Neural cell (in vitro differentiated cells): ENCODE measurements at regions not wholly inside any gene's neighbourhood (a gene's known extent, or its start where the extent isn't known, plus 50 kb on each side); places are given as distances from the start of the nearest gene placed in this dataset.

Experiments
- H2AFZ ChIP-seq: fragments of 200-600, 300-800 bp; sonication (generic), shearing (Covaris generic); 2 replicates; pipeline ENCODE4 v1.6.0; 2014; ENCODE audit warnings: low read depth, mild to moderate bottlenecking, antibody characterized with exemption, low read length, moderate library complexity
- H3F3A ChIP-seq: fragments of 200-600 bp; shearing (Covaris generic); 2 replicates; pipeline ENCODE4 v1.6.1; 2016; ENCODE audit warnings: mild to moderate bottlenecking, moderate library complexity, mixed read lengths, antibody characterized with exemption, low read length; ENCODE audit not compliant: insufficient read depth, poor library complexity, severe bottlenecking
- H3K27ac ChIP-seq: fragments of 200-600, 300-800 bp; sonication (generic), shearing (Covaris generic); 2 replicates; pipeline ENCODE4 v1.5.1; 2014; ENCODE audit warnings: mild to moderate bottlenecking, low read length, moderate library complexity
- H3K27me3 ChIP-seq: fragments of 300-800, 200-600 bp; sonication (generic), shearing (Covaris generic); 2 replicates; pipeline ENCODE4 v1.6.0; 2014; ENCODE audit warnings: mild to moderate bottlenecking, low read depth, low read length, moderate library complexity; ENCODE audit not compliant: insufficient read depth
- H3K36me3 ChIP-seq: fragments of 300-800, 200-600 bp; sonication (generic), shearing (Covaris generic); 2 replicates; pipeline ENCODE4 v1.5.1; 2014; ENCODE audit warnings: mild to moderate bottlenecking, antibody characterized with exemption, low read length, moderate library complexity; ENCODE audit not compliant: insufficient read depth
- H3K4me2 ChIP-seq: fragments of 300-800, 200-600 bp; sonication (generic), shearing (Covaris generic); 2 replicates; pipeline ENCODE4 v1.6.0; 2014; ENCODE audit warnings: mild to moderate bottlenecking, low read length
- H3K4me3 ChIP-seq: fragments of 300-800, 200-600 bp; sonication (generic), shearing (Covaris generic); 2 replicates; pipeline ENCODE4 v1.5.1; 2014; ENCODE audit warnings: mild to moderate bottlenecking, low read length, moderate library complexity
- H3K79me2 ChIP-seq: fragments of 200-600 bp; shearing (Covaris generic); replicated peaks from 2 replicates; pipeline ENCODE4 v1.6.0; 2014; ENCODE audit warnings: mild to moderate bottlenecking, low read length, moderate library complexity; ENCODE audit not compliant: insufficient read depth
- H3K9ac ChIP-seq: fragments of 300-800, 200-600 bp; sonication (generic), shearing (Covaris generic); 2 replicates; pipeline ENCODE4 v1.6.1; 2016; ENCODE audit warnings: mild to moderate bottlenecking, low read length, mixed read lengths
- H3K9me2 ChIP-seq: fragments of 200-600 bp; shearing (Covaris generic); 2 replicates; pipeline ENCODE4 v1.6.1; 2016; ENCODE audit warnings: mild to moderate bottlenecking, low read length, mixed read lengths; ENCODE audit not compliant: insufficient read depth
- H3K9me3 ChIP-seq: fragments of 200-600, 300-800 bp; sonication (generic), shearing (Covaris generic); 2 replicates; pipeline ENCODE4 v1.6.1; 2016; ENCODE audit warnings: mild to moderate bottlenecking, mixed run types, low read length, moderate library complexity, mixed read lengths
- H4K20me1 ChIP-seq: fragments of 200-600 bp; shearing (Covaris generic); 2 replicates; pipeline ENCODE4 v1.6.1; 2016; ENCODE audit warnings: mild to moderate bottlenecking, mixed run types; ENCODE audit not compliant: insufficient read depth
- EP300 ChIP-seq: fragments of 450-650 bp; conservative IDR thresholded peaks from 2 replicates; pipeline ENCODE4 v1.6.1; 2014; ENCODE audit warnings: antibody characterized with exemption, mild to moderate bottlenecking, moderate library complexity; ENCODE audit not compliant: poor library complexity, severe bottlenecking
- EZH2 ChIP-seq: fragments of 200-600, 300-800 bp; shearing (Covaris generic), sonication (generic); IDR thresholded peaks from 2 replicates; pipeline ENCODE4 v1.6.1; 2014; ENCODE audit warnings: antibody characterized with exemption, low read length, borderline replicate concordance, mild to moderate bottlenecking; ENCODE audit not compliant: insufficient read depth, poor library complexity, severe bottlenecking
- MXI1 ChIP-seq: fragments of 450-650 bp; conservative IDR thresholded peaks from 2 replicates; pipeline ENCODE4 v1.6.1; 2014; ENCODE audit warnings: antibody characterized with exemption, mild to moderate bottlenecking; ENCODE audit not compliant: poor library complexity, severe bottlenecking
- POLR2AphosphoS5 ChIP-seq: IDR thresholded peaks from 2 replicates; pipeline ENCODE4 v1.6.1; 2012
- RAD21 ChIP-seq: fragments of 450-650 bp; conservative IDR thresholded peaks from 2 replicates; pipeline ENCODE4 v1.6.1; 2014; ENCODE audit warnings: antibody characterized with exemption, mild to moderate bottlenecking, moderate library complexity
- SMC3 ChIP-seq: fragments of 450-650 bp; conservative IDR thresholded peaks from 2 replicates; pipeline ENCODE4 v1.6.1; 2014; ENCODE audit warnings: antibody characterized with exemption, mild to moderate bottlenecking, moderate library complexity; ENCODE audit not compliant: poor library complexity
- TAF1 ChIP-seq: IDR thresholded peaks from 2 replicates; pipeline ENCODE4 v1.6.1; 2012; ENCODE audit warnings: low read depth
- TF ChIP-seq, protein P1 (sequence below): IDR thresholded peaks from 2 replicates; pipeline ENCODE4 v1.6.1; 2012; ENCODE audit warnings: borderline replicate concordance
- TF ChIP-seq, protein P2 (sequence below): fragments of 450-650 bp; IDR thresholded peaks from 2 replicates; pipeline ENCODE4 v1.5.1; 2014; ENCODE audit warnings: antibody characterized with exemption, mild to moderate bottlenecking, moderate library complexity; ENCODE audit not compliant: poor library complexity, severe bottlenecking

DNA sequence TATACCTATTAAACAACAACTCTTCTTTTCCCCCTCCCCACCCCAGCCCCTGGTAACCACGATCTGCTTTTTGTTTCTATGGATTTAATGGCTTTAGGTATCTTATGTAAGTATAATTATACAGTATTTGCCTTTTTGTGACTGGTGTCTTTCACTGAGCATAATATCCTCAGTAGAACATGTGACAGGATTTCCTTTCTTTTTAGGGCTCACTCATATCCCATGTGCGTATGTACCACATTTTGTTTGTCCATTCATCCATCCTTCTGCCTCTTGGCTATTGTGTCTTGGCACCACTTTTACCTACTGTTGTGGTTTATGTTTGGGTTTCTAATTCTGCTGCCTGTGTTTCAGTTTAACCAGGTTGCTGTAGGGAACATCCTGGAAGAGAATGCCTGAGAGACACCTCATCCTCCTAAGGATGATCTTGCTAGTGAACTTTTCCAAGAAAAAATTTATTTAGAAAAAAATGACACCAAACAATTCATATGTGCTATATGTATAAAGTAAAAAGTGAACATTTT lies 77.6 kb upstream of the SESN3 start:
- Histone ChIP-seq H3K27ac (no peak overlapping the region), H3K9me2 (no peaks in the 10 kb centered on the region), H3K4me2 (no peak overlapping the region), H3K4me3 (no peak overlapping the region), H3K27me3 (no peaks in the 10 kb centered on the region), H3K9me3 (no peaks in the 10 kb centered on the region), H3K36me3 (no peaks in the 10 kb centered on the region), H3K9ac (no peak overlapping the region), H4K20me1 (no peaks in the 10 kb centered on the region), H3F3A (no peaks in the 10 kb centered on the region), H3K79me2 (no peaks in the 10 kb centered on the region), H2AFZ (no peak overlapping the region)
- TF ChIP-seq SMC3 (no peak), RAD21 (no peak), EP300 (no peak), POLR2AphosphoS5 (no peak), EZH2 (no peak), TAF1 (no peak), MXI1 (no peak)
- TF ChIP-seq, protein P1, sequence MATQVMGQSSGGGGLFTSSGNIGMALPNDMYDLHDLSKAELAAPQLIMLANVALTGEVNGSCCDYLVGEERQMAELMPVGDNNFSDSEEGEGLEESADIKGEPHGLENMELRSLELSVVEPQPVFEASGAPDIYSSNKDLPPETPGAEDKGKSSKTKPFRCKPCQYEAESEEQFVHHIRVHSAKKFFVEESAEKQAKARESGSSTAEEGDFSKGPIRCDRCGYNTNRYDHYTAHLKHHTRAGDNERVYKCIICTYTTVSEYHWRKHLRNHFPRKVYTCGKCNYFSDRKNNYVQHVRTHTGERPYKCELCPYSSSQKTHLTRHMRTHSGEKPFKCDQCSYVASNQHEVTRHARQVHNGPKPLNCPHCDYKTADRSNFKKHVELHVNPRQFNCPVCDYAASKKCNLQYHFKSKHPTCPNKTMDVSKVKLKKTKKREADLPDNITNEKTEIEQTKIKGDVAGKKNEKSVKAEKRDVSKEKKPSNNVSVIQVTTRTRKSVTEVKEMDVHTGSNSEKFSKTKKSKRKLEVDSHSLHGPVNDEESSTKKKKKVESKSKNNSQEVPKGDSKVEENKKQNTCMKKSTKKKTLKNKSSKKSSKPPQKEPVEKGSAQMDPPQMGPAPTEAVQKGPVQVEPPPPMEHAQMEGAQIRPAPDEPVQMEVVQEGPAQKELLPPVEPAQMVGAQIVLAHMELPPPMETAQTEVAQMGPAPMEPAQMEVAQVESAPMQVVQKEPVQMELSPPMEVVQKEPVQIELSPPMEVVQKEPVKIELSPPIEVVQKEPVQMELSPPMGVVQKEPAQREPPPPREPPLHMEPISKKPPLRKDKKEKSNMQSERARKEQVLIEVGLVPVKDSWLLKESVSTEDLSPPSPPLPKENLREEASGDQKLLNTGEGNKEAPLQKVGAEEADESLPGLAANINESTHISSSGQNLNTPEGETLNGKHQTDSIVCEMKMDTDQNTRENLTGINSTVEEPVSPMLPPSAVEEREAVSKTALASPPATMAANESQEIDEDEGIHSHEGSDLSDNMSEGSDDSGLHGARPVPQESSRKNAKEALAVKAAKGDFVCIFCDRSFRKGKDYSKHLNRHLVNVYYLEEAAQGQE, result no peak
- TF ChIP-seq, protein P2, sequence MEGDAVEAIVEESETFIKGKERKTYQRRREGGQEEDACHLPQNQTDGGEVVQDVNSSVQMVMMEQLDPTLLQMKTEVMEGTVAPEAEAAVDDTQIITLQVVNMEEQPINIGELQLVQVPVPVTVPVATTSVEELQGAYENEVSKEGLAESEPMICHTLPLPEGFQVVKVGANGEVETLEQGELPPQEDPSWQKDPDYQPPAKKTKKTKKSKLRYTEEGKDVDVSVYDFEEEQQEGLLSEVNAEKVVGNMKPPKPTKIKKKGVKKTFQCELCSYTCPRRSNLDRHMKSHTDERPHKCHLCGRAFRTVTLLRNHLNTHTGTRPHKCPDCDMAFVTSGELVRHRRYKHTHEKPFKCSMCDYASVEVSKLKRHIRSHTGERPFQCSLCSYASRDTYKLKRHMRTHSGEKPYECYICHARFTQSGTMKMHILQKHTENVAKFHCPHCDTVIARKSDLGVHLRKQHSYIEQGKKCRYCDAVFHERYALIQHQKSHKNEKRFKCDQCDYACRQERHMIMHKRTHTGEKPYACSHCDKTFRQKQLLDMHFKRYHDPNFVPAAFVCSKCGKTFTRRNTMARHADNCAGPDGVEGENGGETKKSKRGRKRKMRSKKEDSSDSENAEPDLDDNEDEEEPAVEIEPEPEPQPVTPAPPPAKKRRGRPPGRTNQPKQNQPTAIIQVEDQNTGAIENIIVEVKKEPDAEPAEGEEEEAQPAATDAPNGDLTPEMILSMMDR, result no peak

DNA sequence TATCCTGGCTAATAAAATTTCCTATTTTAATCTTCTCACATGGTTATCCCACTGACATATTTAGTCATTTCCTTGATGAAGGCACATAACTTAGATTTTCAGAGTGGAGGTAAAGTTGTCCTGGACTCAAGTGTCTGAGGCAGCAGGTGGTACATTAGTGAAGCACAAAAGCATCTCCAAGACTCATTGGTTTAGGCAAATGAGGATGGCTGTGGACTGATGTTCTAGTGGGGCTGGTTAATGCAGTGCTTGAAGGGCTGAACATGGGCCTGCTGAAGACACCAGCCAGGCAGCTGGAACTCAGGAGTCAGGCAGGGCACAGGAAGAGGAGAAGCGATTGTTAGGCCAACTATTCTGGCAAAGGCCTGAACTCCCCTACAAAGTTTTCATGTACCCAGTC lies 76.3 kb upstream of the SESN3 start:
- Histone ChIP-seq H3K4me3 (no peak overlapping the region), H3K79me2 (no peaks in the 10 kb centered on the region), H3K27ac (no peak overlapping the region), H3F3A (no peaks in the 10 kb centered on the region), H4K20me1 (no peaks in the 10 kb centered on the region), H2AFZ (no peak overlapping the region), H3K9me3 (no peaks in the 10 kb centered on the region), H3K9me2 (no peaks in the 10 kb centered on the region), H3K36me3 (no peaks in the 10 kb centered on the region), H3K4me2 (no peak overlapping the region), H3K9ac (no peak overlapping the region), H3K27me3 (no peaks in the 10 kb centered on the region)
- TF ChIP-seq POLR2AphosphoS5, result no peak
- no peak for TF ChIP-seq EZH2
- TF ChIP-seq SMC3, result no peak
- TF ChIP-seq MXI1, result no peak
- TF ChIP-seq RAD21, result no peak
- TF ChIP-seq TAF1, result no peak
- TF ChIP-seq, protein P2, result no peak
- TF ChIP-seq EP300, result no peak
- TF ChIP-seq, protein P1, result no peak
